ENCODE measurements at regions not wholly inside any gene's neighbourhood (a gene's known extent, or its start where the extent isn't known, plus 50 kb on each side); places are given as distances from the start of the nearest gene placed in this dataset.

DNA sequence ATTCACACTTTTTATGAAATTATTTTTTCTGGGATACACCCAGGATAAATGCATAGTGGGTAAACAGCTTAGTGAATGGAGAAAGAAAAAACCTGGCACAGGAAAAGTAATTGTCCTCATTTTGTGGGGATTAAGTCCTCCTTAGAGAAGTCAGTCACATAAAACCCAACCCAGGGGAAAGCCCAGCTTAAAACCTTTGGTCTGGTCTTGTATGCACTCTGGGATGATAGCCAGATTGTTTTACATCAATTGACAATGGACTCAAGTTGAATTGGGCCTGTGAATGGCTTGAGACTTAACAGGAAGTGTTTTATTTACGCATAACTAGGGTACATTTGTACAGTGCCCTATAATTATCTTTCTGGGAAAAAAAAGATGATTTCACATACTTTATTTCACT lies 561.3 kb upstream of the GRIA3 start:
- no peak for TF ChIP-seq POLR2A (IDR thresholded peaks at IDR 0.05)
- TF ChIP-seq EP300 (IDR thresholded peaks at IDR 0.05) = no peak
- no peak for TF ChIP-seq CTCF (IDR thresholded peaks at IDR 0.05)
